GM18498 (cell line): ENCODE measurements at regions not wholly inside any gene's neighbourhood (a gene's known extent, or its start where the extent isn't known, plus 50 kb on each side); places are given as distances from the start of the nearest gene placed in this dataset.

Experiments
- ATAC-seq: cut with Tn5 transposase; IDR thresholded peaks from one replicate; pipeline ENCODE4 v1.9.1; 2021; ENCODE audit warnings: mild to moderate bottlenecking, moderate library complexity; ENCODE audit not compliant: unreplicated experiment

DNA sequence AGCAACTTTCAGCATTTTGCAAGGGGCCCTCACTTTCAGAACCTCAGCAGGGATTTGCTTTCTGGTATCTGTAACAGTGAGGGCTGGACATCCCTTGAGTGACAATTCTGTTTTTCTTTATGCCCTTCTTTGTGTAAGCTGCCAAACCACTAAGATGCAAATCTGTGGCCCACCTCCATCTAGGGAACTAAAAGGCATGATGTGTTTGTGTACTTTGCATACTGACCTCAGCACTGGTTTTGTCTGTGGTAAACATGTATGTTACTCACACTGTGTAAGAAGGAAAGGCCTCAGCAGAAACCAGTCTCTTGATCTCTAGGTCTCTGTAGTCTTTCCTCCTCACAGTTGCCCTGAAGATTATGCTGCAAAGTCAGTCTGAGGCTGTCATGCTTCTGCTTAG is 396.6 kb upstream of the DYNLRB2 start:
- ATAC-seq = peak; percentile 99

- no peak for ATAC-seq
These were observed 397.9 kb upstream of the DYNLRB2 start for GRCh38 chr16:80142940-80143339.

DNA sequence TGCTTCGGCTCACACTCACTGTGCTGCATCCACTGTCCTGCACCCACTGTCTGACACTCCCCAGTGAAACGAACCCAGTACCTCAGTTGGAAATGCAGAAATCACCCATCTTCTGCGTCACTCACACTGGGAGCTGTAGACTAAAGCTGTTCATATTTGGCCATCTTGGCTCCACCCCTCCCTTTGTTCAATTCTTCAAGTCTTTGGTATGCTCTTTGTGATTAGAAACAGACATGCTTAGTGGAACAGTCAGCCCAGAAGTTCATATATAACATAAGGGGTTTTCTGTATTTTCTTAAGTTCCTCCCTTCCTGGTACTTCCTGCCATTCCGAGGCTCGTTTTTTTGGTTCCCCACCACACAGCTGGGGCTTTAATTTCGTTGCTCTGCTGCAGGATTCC is 398.5 kb upstream of the DYNLRB2 start:
- no peak for ATAC-seq

DNA sequence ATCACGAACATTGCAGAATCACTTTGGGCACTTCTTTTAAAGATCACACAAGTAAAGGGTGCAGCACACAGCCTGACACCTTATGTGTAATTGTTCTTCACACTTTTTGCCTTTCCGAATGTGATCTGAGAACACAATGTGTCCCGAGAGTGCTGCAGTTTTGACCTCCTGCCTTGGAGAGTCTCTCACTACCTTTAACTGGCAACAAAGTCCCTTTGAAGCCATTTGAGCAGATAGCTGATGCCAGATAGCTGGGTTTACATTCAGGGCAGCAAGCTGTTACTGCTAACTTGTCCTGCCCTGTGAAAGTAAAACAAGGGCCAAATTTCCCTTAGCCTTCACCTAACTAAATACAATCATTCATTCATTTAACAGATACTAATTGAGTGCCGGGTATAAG is 411.0 kb upstream of the DYNLRB2 start:
- no peak for ATAC-seq

DNA sequence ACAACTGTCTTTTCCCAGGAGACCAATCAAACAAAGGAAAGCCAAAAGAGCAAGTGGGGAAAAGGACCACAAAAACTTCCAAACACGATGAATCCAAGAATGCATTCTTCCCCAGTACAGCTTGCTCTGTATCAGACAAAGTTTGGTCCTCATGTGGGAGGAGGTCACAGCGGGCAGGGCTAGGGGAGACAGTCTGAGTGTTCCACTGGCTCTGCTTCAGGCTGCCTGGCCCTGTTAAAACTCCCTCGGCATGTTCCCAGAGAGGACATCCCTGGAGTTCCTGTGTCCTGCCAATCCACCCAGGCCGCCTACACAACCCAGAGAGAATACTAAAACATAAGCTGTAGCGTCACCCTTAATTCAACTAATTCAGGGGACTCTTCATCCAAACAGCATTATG is 415.1 kb upstream of the DYNLRB2 start:
- ATAC-seq = no peak

- ATAC-seq = no peak
These were observed 417.6 kb upstream of the DYNLRB2 start for GRCh38 chr16:80123189-80123588.

GRCh38 chr16:80122115-80122514 is 418.7 kb upstream of the DYNLRB2 start:
- ATAC-seq = no peak

DNA sequence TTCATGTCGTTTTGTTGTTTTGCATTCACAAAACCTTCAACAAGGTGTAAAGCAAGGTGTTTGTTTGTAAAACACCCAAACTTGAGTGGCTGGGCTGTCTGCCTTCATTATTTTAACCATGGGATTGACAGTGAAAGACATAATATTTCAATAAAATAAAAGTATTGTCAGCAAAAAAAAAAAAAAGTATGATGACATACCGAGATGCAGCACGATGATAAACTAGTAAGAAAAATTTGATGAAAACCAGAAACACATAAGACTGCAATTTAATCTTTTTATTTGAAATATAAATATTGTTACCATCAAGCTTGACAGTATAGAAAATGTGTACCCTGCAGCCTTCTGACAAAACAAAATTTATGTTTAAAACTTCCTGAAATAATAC is 419.3 kb upstream of the DYNLRB2 start:
- no peak for ATAC-seq

DNA sequence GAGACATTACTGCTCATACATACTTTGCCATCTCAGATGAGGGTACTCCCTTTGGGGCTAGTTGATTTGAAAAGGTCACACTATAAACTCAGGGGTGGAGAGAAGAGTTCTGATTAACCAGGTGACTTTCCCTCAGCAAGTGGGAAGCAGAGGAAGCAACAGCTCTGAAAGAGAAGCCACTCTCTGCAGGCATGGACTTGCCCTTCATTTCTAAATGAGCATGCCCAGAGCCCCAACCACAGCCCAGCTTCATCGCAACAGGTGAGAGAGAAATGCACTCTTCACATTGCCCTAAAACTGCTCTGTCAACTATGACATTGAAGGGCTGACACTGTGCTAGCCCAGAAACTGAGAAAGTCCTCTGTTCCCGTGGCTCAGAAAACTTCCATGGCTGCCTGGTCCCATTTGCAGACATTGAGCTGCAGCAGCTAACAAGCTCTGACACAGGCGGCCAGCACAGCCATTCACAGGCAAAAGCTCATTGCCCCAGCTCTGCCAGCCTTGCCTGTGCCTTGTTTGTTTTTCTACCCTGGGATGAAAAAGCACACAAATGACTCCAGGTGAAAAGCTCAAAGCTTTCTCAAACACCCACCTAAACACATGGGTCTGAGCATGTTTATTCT is 419.8 kb upstream of the DYNLRB2 start:
- no peak for ATAC-seq

DNA sequence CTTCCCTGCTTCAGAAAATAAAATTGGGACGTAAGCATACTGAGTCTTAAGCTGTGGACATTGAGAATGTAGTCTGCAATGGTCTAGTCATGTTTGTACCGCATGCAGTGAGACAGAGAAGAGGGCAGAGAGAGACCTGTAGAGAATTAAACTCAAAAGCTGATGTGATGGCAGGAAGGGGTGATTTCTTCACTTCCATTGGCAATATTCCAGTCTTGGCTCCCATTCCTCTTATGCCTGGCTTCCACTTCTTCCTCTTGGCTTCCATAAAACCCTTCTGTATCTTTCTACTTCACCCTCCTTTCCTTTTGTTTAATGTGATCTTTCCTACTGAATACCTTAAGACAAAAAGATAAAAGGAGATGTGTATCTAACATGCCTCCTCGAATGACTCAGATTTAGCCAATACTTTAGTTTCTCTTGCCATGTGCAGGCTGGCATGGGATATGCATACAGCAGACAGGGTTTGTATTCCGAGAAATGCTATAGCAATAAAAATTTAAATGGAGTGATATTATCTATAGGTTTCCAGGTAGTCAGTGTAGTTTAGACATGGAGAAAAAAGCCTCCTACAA is 423.1 kb upstream of the DYNLRB2 start:
- no peak for ATAC-seq

DNA sequence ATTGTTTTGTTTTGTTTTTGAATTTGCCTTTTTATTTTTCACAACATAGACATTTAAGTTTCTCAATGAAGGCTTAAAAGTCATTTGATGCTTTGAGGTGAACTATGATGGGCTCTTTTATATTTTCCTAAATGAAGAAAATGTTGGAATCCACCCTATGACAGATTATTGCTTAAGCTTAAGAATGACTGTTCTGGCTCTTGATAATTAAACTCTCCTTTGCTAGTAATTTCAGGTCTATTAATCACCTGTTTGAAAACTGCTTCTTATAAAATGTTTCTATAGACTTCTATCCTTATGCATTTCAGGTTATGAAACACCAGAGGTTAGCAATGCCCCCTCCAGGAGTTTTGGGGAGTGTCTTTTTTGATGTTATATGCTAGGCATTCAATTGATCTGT is 424.1 kb upstream of the DYNLRB2 start:
- no peak for ATAC-seq

- peak; percentile 60 for ATAC-seq
These were observed 426.1 kb upstream of the DYNLRB2 start for GRCh38 chr16:80114699-80115098.

DNA sequence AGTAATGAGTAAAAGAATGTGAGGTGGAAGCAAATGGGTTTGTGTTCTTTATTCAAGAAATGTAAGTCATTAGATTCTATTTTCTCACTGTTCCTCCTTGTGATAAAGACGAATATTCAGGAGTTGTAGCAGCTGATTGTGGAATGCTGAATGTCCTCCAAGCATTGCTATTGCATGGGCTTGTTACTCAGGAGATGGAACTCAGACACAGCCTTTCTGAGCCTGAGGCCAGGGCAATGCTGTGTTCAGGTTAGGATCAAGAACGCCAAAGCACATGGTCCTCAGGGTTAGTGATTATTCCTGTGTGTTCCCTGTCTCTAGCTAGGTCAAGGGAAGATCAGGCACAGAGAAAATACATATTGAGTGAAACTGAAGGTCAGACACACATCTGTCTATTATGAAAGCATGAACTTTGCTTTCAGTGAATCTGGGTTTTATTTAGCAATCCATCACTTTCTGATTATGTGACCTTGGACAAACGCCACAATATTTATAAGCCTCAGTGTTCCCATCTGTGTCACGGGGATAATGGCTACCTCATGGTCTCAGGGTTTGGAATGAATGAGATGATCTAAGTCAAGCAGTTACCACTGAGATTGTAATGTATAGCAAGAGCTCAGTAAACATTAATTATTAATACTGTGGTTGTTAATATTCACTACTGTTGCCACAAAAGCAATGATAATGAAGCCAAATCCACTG is 426.8 kb upstream of the DYNLRB2 start:
- no peak for ATAC-seq

DNA sequence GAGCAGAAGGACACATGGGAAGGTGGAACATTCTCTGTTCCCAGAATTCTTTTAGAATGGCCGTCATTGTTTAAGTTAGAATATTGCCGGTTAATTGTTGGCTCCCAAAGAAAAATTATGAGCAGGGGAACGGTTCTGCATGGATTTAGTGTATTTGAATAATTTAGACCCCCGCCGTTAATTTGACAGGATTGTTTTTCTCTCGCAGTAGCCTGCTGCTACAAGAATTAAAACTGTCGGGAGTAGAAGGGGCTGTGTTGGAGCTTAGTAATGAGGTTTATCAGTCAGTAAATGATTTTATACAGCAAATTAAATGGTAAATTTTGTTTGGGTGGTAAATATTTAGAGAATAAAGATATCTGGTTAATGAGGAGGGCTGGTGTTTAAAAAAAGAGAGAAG is 431.2 kb upstream of the DYNLRB2 start:
- no peak for ATAC-seq

DNA sequence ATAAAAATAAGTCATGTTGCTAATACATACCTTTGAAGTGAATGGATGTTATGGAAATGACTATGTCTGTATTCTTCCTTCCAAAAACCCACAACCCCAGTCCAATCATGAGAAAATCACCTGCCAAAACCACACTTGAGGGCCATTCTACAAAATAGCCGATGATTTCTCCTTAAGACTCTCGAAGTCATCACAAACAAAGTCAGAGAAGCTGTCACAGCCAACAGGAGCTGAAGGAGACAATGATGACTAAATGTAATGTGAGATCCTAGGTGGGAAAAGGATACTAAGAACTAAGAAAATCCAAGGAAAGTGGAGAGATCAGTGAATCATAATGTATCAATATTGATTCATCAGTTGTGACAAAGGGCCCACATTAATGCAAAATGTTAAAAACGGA is 432.9 kb upstream of the DYNLRB2 start:
- ATAC-seq = no peak

- ATAC-seq = no peak
These were observed 435.0 kb upstream of the DYNLRB2 start for GRCh38 chr16:80105751-80106150.

DNA sequence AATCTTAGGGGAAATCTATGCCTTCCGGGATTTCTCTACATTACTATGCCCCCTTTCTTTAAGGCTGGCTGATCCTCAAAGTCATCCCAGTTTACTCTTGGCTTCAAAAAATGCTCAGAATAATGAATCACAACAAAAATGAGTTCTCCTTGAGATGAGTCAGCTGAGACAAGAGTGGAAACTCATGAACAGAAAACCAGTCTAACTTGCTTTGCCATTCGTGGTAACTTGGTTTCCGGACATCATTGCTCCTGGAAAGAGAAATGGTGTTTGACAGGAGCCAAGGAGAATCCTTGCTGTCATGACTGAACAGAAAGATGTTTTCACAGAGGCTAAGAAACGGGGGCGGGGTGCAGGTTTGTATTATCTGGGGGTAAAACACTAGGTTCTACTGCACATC is 435.6 kb upstream of the DYNLRB2 start:
- ATAC-seq = no peak

- ATAC-seq = no peak
These were observed 436.4 kb upstream of the DYNLRB2 start for GRCh38 chr16:80104401-80104800.

DNA sequence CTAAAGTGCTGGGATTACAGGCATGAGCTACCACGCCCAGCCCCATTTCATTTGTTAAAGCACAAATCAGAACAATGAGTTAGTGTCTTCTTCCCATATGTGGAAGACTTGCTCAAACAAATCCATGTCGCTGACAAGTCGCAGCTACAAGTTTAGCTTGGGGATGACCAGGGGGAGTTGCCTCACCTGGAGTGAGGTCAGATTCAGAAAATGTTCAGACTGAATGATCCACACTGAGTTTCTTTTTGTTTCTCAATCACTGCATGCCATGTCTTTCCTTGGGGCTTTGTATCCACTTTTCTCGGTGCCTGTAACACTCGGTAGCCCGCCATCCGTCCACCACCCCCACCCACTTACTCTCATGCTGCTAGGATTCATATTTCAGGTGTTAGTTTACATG is 437.3 kb upstream of the DYNLRB2 start:
- ATAC-seq = no peak

DNA sequence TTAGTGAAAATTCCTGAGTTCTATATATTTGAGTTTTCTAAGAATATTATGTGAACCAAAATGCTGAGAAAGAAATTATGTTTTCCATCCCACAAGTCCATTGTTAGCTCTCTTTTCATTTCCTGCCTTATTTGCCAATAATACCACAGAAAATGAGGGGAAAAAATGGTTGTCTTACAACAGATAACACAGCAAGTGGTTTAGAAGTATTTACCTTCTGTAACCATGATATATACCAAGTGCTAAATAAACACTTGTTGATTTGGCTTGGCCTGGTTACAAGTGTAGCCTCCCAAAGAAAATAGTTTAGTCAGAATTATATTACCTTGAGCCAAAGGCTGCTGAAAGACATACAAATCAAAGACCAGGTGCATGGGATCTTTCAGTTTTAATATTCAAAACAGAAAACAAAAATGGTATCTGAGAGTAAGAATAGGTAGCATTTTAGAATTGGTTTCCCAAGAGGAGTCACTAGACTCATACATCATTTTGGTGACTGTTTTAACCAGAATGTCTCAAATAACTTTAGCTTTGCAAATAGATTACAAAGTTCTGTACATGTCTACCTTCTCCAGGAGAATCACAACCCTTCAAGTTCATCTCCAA is 439.8 kb upstream of the DYNLRB2 start:
- no peak for ATAC-seq

GRCh38 chr16:80100186-80100585 is 440.6 kb upstream of the DYNLRB2 start:
- no peak for ATAC-seq

- no peak for ATAC-seq
These were observed 443.7 kb upstream of the DYNLRB2 start for GRCh38 chr16:80097098-80097497.
